G401.6 (cell line): ENCODE measurements at regions not wholly inside any gene's neighbourhood (a gene's known extent, or its start where the extent isn't known, plus 50 kb on each side); places are given as distances from the start of the nearest gene placed in this dataset.
A peak's percentile ranks its signal among the peaks of the same experiment; 100 is the strongest.
"Not testable (repeated sequence)": the region's sequence is repeated elsewhere in the genome, so short reads cannot be mapped to it uniquely, and the experiment has no call there.

Source experiments
- FAIRE-seq: peaks from 2 replicates; lab custom pipeline; 2012; peaks lifted over from hg19 to GRCh38; lab: Jason Lieb, UNC

DNA sequence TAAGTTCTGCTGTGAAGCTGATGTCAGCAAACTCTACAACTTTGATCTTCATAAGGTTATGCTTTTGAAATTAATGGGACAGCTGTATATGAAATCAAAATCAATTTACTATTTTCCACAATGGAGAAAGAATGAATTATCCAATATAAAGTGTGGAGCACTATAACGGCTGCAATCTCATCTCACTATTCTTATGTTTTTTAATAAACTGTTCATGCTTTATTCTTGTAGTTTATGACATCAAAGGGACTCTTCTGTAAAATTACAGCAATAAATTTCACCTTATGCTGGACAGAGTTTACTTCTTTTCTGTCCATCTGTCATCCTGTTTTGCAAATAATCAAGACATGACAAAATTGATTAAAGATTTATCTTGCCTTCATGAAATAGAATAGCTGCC is 192.5 kb downstream of the TECRL start:
- FAIRE-seq = no peak

DNA sequence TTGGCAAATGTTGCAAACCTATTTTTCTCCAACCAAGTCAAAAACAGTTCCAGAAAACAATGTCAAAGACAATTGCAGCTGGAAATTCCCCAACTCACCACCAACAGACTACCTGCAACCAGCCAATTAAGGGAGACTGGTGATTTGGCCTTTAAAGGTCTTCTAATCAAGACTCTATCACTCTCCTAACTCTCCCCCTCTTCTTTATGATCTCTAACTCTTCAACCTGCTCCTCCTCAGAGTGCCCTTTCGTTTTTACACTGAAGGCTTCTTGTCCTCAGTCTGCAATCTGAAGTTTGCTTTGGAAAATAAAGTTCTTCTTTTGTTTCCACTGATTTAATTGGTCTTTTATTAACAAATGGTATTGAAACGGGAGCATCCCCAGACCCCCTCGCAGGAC is 203.9 kb downstream of the TECRL start:
- FAIRE-seq = no peak

- FAIRE-seq = no peak
These were observed 209.2 kb downstream of the TECRL start for GRCh38 chr4:64200001-64200555.

DNA sequence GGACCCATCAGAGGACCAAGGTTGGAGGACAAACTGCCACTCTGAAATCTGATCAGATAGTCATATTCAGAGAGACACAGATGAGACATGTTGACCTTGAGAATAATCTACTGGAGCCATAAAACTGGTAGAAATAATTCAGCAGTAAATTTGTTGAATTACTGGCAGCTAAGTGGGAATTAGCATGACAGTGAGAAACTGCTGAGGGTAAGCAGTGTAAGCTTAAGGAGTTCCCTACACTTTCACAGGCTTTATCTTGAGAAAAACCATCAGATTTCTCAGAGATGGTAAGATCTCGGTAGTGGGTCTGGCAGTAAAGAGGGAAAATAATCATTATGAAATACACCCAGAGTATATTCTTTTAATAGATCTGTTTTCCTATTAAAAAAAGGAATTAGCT is 213.7 kb downstream of the TECRL start:
- FAIRE-seq = no peak

- FAIRE-seq = no peak
These were observed 216.4 kb downstream of the TECRL start for GRCh38 chr4:64192731-64193412.

DNA sequence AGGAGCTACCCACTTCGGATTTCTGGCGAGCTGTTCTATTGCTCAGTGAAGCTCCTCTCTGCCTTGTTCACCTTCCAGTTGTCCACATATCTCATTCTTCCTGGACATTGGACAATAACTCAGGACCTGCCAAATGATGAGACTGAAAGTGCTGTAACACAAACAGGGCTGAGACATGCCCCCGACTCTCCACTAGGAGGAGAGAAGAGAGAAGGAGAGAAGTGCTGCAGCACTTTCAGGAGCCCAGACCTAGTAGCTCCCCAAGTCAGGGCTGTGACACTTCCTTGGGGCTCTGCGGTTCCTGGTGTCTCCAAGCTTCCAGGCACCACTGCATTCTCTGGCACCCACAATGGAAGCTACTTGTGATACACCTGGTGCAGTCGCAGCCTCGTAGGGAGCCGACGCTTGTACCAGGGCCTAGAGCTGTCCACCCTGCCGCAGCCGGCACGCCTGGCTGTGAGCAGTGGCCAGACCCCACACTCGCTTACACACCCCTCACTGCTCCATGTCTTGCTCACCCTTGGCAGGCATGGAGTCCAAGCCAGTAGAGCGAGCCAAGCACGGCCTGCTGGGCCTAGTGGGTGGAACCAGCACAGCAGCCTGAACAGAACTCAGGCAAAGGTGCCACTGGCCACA is 234.9 kb downstream of the TECRL start:
- FAIRE-seq = no peak

DNA sequence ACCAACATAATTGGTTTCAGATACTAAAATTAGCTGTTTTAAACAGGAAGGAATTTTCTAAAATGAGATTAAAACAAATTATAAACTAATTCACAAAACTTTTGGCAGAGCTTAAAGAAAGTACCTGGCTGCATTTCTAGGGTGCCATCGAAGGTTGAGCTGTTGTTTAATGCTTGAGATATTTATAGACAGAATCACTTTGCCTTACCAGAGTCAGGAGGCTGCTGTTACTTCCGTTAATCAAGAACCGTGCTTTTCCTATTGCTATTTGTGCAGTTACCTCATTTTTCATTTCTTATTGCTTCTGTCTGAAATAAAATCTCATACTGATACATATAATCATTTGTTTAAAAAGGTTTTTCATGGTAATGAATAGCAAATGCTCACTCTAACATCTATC is 242.9 kb downstream of the TECRL start:
- no peak for FAIRE-seq

DNA sequence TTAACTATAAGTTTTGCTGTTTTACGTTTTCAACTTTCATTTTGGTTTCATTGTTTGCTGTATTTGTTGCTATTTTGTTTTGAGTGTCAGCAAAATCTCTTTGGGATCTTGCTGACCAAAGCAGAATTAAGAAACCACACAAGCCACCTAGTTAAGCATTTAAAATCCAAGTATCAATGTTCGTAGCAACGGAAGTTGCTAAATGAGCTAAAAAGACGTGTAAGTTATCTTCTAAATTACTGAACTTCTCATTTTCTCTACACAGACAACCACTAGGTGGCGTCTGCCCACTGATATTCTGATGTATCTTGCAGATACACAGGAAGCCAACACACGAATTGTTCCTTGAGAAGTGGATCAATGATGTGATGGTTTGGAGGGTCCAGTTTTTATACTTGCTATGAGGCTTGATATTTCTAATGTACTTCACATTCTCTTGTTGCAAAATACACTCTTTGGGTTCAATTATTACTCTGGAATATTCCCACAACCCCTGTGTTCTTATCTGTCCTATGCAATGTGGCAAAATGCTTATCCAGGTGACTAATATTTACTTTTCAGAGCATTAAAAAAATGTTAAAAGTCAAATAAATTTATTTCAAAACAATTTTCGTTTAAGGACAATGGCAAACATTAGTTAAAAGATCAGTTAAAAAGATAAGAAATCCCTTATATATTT is 250.5 kb downstream of the TECRL start:
- FAIRE-seq = peak; percentile 71

GRCh38 chr4:64157397-64157796 is 251.9 kb downstream of the TECRL start:
- FAIRE-seq = no peak

DNA sequence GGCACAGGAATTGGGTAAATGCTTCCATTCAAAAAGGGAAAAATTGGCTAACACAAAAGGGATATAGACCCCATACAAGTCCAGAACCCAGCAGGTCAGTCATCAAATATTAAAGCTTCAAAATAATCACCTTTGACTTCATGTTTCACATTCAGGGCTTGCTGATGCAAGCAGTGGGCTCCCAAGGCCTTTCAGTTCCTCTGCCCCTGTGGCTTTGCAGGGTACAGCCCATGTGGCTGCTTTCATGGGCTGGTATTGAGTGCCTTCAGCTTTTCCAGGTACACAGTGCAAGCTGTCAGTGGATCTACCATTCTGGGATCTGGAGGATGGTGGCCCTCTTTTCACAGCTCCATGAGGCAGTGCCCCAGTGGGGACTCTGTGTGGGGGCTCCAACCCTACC is 253.0 kb downstream of the TECRL start:
- FAIRE-seq = no peak

- FAIRE-seq = no peak
These were observed 263.2 kb downstream of the TECRL start for GRCh38 chr4:64146030-64146429.

- no peak for FAIRE-seq
These were observed 264.3 kb downstream of the TECRL start for GRCh38 chr4:64144994-64145393.

DNA sequence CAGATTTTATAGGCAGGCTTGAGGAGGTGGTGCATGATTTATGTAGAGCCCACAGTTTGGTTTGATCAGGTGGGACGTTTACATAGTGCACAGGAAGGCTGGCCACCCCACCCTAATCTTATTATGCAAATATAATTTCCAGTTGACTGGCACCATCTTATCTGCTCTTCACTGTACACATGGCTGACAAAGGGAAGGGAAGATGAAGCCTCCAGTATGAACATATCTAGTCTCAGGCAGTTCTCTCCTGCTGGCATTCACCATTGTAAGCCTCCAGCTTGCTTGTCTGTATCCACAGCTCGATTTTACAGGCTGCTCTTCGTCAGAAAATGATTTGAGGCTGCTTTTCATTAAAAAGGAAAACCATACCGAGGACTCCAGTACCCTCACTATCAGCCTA is 278.3 kb downstream of the TECRL start:
- FAIRE-seq = no peak

DNA sequence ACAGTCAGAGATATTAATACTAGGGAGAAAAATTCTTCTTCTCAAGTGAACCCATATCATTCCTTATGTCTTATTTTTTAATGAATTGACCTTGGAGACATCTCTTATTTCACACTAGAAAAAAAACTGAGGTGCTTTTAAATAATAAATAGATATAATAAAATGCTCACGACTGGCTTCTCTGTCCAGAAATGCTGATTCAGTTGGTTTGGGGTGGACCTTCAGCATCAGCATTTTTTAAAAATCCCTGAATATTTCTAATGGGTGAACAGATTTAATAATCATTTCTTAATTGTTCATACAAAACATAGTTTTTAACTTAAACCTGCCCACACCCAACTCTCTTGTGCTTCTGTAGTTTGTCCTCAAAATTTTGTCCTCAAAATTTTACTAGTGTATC is 283.9 kb downstream of the TECRL start:
- no peak for FAIRE-seq

DNA sequence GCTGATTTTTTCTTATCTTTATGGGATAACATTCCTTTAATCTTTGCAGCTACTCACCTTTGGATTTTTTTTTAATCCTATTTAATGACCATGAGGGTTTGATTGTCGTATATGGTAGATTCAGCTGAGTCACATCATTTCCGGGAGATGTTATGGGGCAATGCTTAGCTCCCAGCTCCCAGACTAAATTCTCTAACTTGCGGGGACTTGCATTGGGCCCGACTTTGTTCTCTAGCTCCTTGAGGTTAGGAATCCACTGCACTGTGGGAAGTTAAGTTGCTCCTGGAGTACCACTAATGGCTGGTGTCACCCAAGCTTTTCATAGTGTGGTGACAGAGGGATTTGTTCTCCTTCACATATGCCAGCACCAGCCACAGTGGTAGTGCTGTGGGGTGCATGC is 287.4 kb downstream of the TECRL start:
- FAIRE-seq = no peak

DNA sequence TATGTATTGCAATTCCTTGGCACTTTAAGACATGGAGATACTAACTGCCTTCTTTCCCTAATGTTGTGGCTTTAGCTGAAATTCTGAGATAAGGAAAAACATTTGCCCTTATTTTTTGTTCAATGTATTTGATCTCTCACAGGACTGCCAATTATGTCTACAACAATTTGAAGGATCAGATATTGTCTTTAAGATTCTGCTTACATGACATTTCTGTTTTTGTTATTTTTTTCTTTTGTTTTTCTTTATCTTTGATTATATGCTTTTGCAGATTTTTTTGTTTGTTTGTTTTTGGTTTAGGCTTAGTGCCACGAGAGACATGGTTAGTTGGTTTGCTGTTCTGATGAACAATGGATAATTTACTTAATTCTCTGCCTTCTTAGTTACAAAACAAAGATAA is 303.3 kb downstream of the TECRL start:
- FAIRE-seq = no peak

DNA sequence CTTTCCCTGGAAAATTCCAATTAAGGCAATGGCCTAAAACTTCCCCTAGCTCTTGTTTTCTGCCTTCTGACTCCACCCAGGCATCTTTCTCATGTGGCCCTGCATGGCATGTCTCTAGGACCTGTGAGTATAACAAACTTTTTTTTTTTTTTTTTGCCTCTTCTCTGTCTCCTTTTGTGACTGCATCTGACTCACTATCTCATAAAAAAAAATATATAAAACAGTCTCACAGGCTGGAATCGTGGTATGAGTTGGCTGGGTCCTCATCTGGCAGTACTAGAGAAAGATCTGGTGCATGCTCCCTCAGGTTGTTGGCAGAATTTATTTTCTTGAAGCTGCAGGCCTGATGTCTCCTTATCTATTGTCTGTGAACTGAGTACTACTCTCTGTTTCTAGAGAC is 313.9 kb downstream of the TECRL start:
- no peak for FAIRE-seq

- no peak for FAIRE-seq
These were observed 329.9 kb downstream of the TECRL start for GRCh38 chr4:64079316-64079715.

DNA sequence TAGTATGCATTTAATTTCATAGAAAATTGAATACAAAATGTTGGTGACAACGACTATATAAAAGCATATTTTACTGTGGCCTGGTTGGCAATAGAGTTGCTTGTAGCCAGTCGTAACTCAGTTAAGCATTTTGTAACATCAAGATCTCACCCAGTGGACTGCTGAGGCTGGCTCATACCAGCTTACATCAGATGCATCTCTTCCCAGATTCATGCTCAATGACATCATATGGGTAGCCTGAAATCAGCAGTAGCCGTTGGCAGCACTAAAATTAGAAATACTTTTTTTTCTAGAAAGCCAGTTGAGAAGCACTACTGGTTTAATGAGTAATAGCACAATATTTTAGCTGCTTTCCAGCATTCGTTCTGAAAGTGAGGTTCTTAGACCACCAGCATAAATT is 341.2 kb downstream of the TECRL start:
- no peak for FAIRE-seq

DNA sequence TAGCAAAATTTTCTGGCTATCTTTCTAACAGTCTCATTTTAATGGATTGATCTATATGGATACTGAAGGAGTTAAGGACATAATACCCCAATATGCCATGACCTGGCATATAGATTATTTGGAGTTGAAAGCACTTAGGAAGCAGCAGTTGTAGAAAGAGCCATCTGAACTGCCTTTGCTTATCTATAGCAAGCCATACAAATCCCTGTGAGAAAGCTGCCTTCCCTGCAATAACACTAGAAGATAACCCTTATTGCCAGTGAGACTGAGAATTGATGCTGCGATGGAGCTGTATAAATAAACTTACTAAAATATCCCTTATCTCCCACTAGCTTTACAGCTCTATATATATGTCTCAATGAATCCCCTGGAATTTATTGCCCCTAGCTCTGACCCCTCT is 346.3 kb downstream of the TECRL start:
- FAIRE-seq = no peak

DNA sequence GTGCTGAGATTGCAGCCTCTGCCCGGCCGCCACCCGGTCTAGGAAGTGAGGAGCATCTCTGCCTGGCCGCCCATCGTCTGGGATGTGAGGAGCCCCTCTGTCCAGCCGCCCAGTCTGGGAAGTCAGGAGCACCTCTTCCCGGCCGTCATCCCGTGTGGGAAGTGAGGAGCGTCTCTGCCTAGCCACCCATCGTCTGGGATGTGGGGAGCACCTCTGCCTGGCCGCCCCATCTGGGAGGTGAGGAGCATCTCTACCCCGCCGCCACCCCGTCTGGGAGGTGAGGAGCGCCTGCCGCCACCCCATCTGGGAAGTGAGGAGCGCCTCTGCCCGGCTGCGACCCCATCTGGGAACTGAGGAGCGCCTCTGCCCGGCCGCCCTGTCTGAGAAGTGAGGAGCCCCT is 372.2 kb downstream of the TECRL start:
- not testable (repeated sequence) for FAIRE-seq

DNA sequence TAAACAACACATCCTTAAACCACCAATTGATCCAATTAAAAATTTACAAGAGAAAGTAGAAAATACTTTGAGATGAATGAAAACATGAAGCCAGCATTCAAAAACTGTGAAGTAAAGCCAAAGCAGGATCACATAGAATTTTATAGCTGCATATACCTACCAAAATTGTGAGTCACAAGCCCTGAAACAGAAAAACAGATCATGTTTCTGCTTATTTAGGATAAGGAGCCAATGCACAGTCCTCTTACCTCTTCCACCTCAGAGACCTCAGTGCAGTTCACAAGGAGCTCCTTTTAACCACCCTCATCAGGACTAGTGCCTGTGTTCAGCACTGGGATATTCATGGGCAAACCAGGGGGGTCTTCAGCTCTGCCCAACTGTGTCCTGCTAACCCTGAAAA is 386.7 kb downstream of the TECRL start:
- no peak for FAIRE-seq

- FAIRE-seq = no peak
These were observed 392.4 kb downstream of the TECRL start for GRCh38 chr4:64016893-64017292.

DNA sequence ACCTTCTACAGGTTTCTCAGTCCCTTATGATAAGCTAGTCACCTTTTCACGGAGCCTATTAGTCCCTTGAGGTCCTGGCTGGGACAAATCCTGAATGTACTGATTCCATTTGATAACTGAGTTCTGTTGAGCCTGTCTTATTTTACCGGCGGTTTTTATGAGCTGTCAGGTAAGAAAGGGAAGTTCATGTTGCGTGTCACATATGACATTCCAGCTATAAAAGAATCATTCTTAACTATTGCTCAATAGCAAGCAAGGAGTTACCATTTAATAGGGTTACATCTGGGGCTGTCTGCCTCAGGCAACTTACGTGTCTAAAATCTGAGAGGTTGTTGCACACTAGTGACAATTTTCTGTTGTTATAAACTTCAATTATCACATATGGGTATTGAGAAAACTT is 394.6 kb downstream of the TECRL start:
- FAIRE-seq = no peak
